HCT116 (cell line): ENCODE measurements at regions not wholly inside any gene's neighbourhood (a gene's known extent, or its start where the extent isn't known, plus 50 kb on each side); places are given as distances from the start of the nearest gene placed in this dataset.

Source experiments
- ATAC-seq: fragments of 200-7000 bp; cut with Tn5 transposase; 2 replicates; pipeline ENCODE4 v1.9.1; 2020; ENCODE audit warnings: mild to moderate bottlenecking, moderate library complexity
- BruUV-seq: library from RNA; stranded (reverse); fragments of 400-500 nt; replicated peaks from 2 replicates; lab custom pipeline; 2021; lab: Mats Ljungman, UMichigan
- CTCF ChIA-PET: fragments of 300-600 bp; sonication (Branson Sonifier 250); formaldehyde crosslinking; loops from one replicate; lab custom pipeline; 2021; ENCODE audit warnings: antibody characterized with exemption; lab: Charles Lee
- POLR2A ChIA-PET: fragments of 300-600, 350-600 bp; sonication (Branson Sonifier 250); formaldehyde crosslinking; loops from one replicate; lab custom pipeline; 2021; ENCODE audit warnings: antibody characterized with exemption; lab: Charles Lee
- RAD21 ChIA-PET, 2 experiments: fragments of 300-600 bp; sonication (Branson Sonifier 250); formaldehyde crosslinking; loops; one replicate each; lab custom pipeline; 2023; ENCODE audit warnings: low total read pairs in 2 of 2; ENCODE audit not compliant: uncharacterized antibody in 2 of 2, unreplicated experiment in 2 of 2, low non-redundant PET in 1 of 2; lab: Charles Lee
- DNase-seq: peaks from one replicate; pipeline ENCODE4 v3.0.0-alpha.2; 2010; ENCODE audit warnings: low read depth, low spot score
- H2AFZ ChIP-seq: fragments of 200-600 bp; shearing (Covaris generic), sonication (generic); 2 replicates; pipeline ENCODE4 v1.6.1; 2017; ENCODE audit warnings: low read depth, mixed run types, mixed read lengths, antibody characterized with exemption, low read length; ENCODE audit not compliant: poor library complexity, severe bottlenecking
- H3K27ac ChIP-seq: 2 replicates; pipeline ENCODE4 v1.5.1; 2012; ENCODE audit warnings: low read depth, low read length
- H3K27me3 ChIP-seq: fragments of 200-600 bp; sonication (generic); 2 replicates; pipeline ENCODE4 v1.6.1; 2016; ENCODE audit warnings: mixed run types, low read length, mixed read lengths; ENCODE audit not compliant: insufficient read depth
- H3K36me3 ChIP-seq, 2 experiments: fragments of 200-500 bp in 1 of 2; fragments of 200-600 bp in 1 of 2; sonication (Bioruptor generic) in 1 of 2; sonication (generic) in 1 of 2; 2 replicates each; pipeline versions ENCODE4 v1.5.1 to v1.6.1; 2014 to 2016; ENCODE audit warnings: low read length in 2 of 2, inconsistent platforms in 1 of 2, mixed read lengths in 1 of 2, mixed run types in 1 of 2; ENCODE audit not compliant: insufficient read depth in 2 of 2, control insufficient read depth in 1 of 2
- H3K4me1 ChIP-seq, 2 experiments: fragments of 200-600 bp in 1 of 2; sonication (generic) in 1 of 2; 2 replicates each; pipeline versions ENCODE4 v1.5.1 to v1.6.1; 2012 to 2017; ENCODE audit warnings: low read length in 2 of 2, inconsistent platforms in 1 of 2, mild to moderate bottlenecking in 1 of 2, mixed read lengths in 1 of 2, mixed run types in 1 of 2, moderate library complexity in 1 of 2; ENCODE audit not compliant: insufficient read depth in 2 of 2, control insufficient read depth in 1 of 2
- H3K4me2 ChIP-seq: fragments of 200-600 bp; sonication (generic); 2 replicates; pipeline ENCODE4 v1.6.1; 2017; ENCODE audit warnings: mixed run types, low read length, mixed read lengths
- H3K4me3 ChIP-seq, 2 experiments: fragments of 200-600 bp in 1 of 2; sonication (generic) in 1 of 2; replicated peaks in 1 of 2; 2 replicates each; pipeline ENCODE4 v1.5.1; 2011 to 2016; ENCODE audit warnings: low read length in 2 of 2, control low read depth in 1 of 2, low read depth in 1 of 2, mild to moderate bottlenecking in 1 of 2, mixed read lengths in 1 of 2, mixed run types in 1 of 2
- H3K79me2 ChIP-seq: fragments of 200-600 bp; sonication (generic); 2 replicates; pipeline ENCODE4 v1.6.1; 2017; ENCODE audit warnings: mild to moderate bottlenecking, mixed run types, low read length, moderate library complexity, mixed read lengths; ENCODE audit not compliant: insufficient read depth
- H3K9ac ChIP-seq: fragments of 200-600 bp; sonication (generic); 2 replicates; pipeline ENCODE4 v1.6.1; 2016; ENCODE audit warnings: low read length, mixed read lengths
- H3K9me2 ChIP-seq: fragments of 200-600 bp; sonication (generic), shearing (Covaris generic); 2 replicates; pipeline ENCODE4 v1.6.1; 2017; ENCODE audit warnings: mixed run types, mild to moderate bottlenecking, moderate library complexity; ENCODE audit not compliant: insufficient read depth
- H3K9me3 ChIP-seq, 2 experiments: fragments of 200-500 bp in 1 of 2; fragments of 200-600 bp in 1 of 2; sonication (Bioruptor generic) in 1 of 2; sonication (generic) in 1 of 2; 2 replicates each; pipeline ENCODE4 v1.6.1; 2014 to 2017; ENCODE audit warnings: low read length in 2 of 2, mixed read lengths in 2 of 2, inconsistent platforms in 1 of 2, low read depth in 1 of 2, mild to moderate bottlenecking in 1 of 2, mixed run types in 1 of 2, moderate library complexity in 1 of 2; ENCODE audit not compliant: control insufficient read depth in 1 of 2, insufficient read depth in 1 of 2
- H4K20me1 ChIP-seq: fragments of 200-600 bp; sonication (generic), shearing (Covaris generic); 2 replicates; pipeline ENCODE4 v1.6.1; 2017; ENCODE audit warnings: mixed run types, mild to moderate bottlenecking, moderate library complexity; ENCODE audit not compliant: insufficient read depth
- ATF3 ChIP-seq: IDR thresholded peaks from 2 replicates; pipeline ENCODE4 v1.6.1; 2012
- CBX3 ChIP-seq: IDR thresholded peaks from 2 replicates; pipeline ENCODE4 v1.6.1; 2012; ENCODE audit warnings: low read depth
- CTCF ChIP-seq, 3 experiments: fragments of 200-600 bp in 1 of 3; sonication (generic) in 1 of 3; IDR thresholded peaks in 2 of 3; conservative IDR thresholded peaks in 1 of 3; 2 replicates each; pipeline ENCODE4 v1.5.1; 2012 to 2017; ENCODE audit warnings: low read depth in 2 of 3, low read length in 2 of 3, antibody characterized with exemption in 1 of 3, borderline replicate concordance in 1 of 3, control low read depth in 1 of 3, mild to moderate bottlenecking in 1 of 3, mixed read lengths in 1 of 3, mixed run types in 1 of 3, moderate library complexity in 1 of 3; ENCODE audit not compliant: insufficient read depth in 1 of 3
- EGR1 ChIP-seq: IDR thresholded peaks from 2 replicates; pipeline ENCODE4 v1.6.1; 2012; ENCODE audit warnings: low read depth
- MAX ChIP-seq: IDR thresholded peaks from 2 replicates; pipeline ENCODE4 v1.6.1; 2012
- POLR2A ChIP-seq: IDR thresholded peaks from 2 replicates; pipeline ENCODE4 v1.7.0; 2011; ENCODE audit warnings: borderline replicate concordance; ENCODE audit not compliant: insufficient read depth, insufficient read length; ENCODE audit errors: extremely low read depth
- SIN3A ChIP-seq: IDR thresholded peaks from 2 replicates; pipeline ENCODE4 v1.6.1; 2012; ENCODE audit warnings: low read depth
- SP1 ChIP-seq: IDR thresholded peaks from 2 replicates; pipeline ENCODE4 v1.6.1; 2012; ENCODE audit warnings: low read depth
- TCF7L2 ChIP-seq: IDR thresholded peaks from 2 replicates; pipeline ENCODE4 v1.7.0; 2011; ENCODE audit warnings: borderline replicate concordance, inconsistent platforms; ENCODE audit not compliant: insufficient read depth, insufficient read length; ENCODE audit errors: extremely low read depth
- YY1 ChIP-seq: IDR thresholded peaks from 2 replicates; pipeline ENCODE4 v1.6.1; 2011; ENCODE audit warnings: low read length, low read depth, moderate library complexity, mild to moderate bottlenecking; ENCODE audit not compliant: insufficient replicate concordance; ENCODE audit errors: extremely low read depth
- ZBTB33 ChIP-seq: IDR thresholded peaks from 2 replicates; pipeline ENCODE4 v1.6.1; 2011; ENCODE audit warnings: mild to moderate bottlenecking, low read length, moderate library complexity; ENCODE audit not compliant: insufficient replicate concordance; ENCODE audit errors: extremely low read depth
- ZFX ChIP-seq: fragments of 450-650 bp; IDR thresholded peaks from 2 replicates; pipeline ENCODE4 v1.6.1; 2017
- intact Hi-C: fragments of 100-400 bp; cut with micrococcal nuclease; formaldehyde crosslinking; loops from 2 replicates; pipeline ENCODE4 v1.10.0; 2022

GRCh38 chr11:111435046-111435698 lies 56.1 kb upstream of the POU2AF1 start:
- ChIA-PET CTCF (no interaction called here), POLR2A (no interaction called here), RAD21 (no interaction called here)
- no peaks in the 10 kb centered on the region for H3K27me3 ChIP-seq
- peaks cover 4 to 12% of the 10 kb centered on the region in 2 experiments; a peak in 3 of 4 replicates for H3K4me1 ChIP-seq
- TF ChIP-seq MAX (no peak), CBX3 (no peak), EGR1 (no peak), TCF7L2 (no peak), SP1 (no peak), ZBTB33 (no peak), ATF3 (no peak), POLR2A (no peak), CTCF (IDR thresholded peaks at IDR 0.05 in 2 of 3, conservative IDR thresholded peaks at IDR 0.05 in 1 of 3; ENCODE audit: borderline replicate concordance in 1 of 3, insufficient read depth in 1 of 3, low read depth in 2 of 3, low read length in 2 of 3) (no peak), ZFX (no peak), YY1 (no peak), SIN3A (no peak)
- no peak for ATAC-seq
- H3K9me2 ChIP-seq = no peaks in the 10 kb centered on the region
- no peak overlapping the region for H2AFZ ChIP-seq
- no peak for DNase-seq
- no peaks in the 10 kb centered on the region for H3K79me2 ChIP-seq
- H3K9ac ChIP-seq = no peak overlapping the region
- no TSS peak for BruUV-seq
- H3K4me3 ChIP-seq = no peak overlapping the region
- intact Hi-C loops = loop anchor here (10.0 kb wide), 1 partner anchor 1240 kb away; no protein-coding TSS in a partner anchor
- H3K27ac ChIP-seq = no peak overlapping the region
- H3K4me2 ChIP-seq = no peak overlapping the region
- no peaks in the 10 kb centered on the region for H4K20me1 ChIP-seq
- no peaks in the 10 kb centered on the region for H3K9me3 ChIP-seq
- H3K36me3 ChIP-seq = no peaks in the 10 kb centered on the region
